NOMO-1 treated with DMSO at 0.1 percent for 48 hours (cell line): ENCODE measurements at regions not wholly inside any gene's neighbourhood (a gene's known extent, or its start where the extent isn't known, plus 50 kb on each side); places are given as distances from the start of the nearest gene placed in this dataset.

Experiments used
- DNase-seq: peaks from one replicate; lab custom pipeline; 2025; ENCODE audit not compliant: unreplicated experiment; lab: John Stamatoyannopoulos, UW

DNA sequence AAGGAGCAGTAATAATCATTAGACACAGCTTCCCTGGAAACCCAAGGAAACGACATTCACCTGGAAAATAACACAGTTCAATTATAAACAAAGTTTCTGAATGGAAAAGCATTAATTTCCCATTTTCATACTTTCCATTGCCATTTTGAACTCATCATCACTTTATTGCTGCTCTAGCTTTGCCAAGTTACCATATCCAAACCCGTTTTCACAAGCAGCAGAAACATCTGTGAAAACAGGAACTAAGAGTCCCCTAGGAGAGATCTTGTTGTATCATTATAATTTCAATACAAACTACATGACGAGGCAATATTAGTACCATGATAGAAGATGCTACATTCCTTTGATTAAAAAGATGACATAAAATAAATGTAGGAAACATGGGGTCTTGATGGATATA is 597.0 kb upstream of the NRXN1 start:
- no peak for DNase-seq

DNA sequence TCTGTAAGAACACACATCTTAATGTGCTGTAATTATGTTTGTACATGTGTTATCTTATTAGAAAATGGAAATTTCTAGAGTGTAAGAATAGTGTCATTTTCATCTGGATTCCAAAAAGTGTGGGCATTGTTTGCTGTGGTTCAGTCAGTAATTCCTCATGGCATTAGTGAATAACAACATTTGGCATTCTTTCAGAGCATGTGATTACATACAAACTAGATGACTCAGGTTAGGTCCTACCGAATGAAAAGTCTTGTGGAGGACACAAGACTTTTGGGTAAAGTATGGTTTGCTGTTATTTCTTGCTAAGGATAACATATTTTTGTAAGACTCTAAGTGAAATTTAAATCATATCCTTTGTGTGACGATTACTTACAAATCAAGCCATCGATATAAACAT is 593.1 kb upstream of the NRXN1 start:
- no peak for DNase-seq

DNA sequence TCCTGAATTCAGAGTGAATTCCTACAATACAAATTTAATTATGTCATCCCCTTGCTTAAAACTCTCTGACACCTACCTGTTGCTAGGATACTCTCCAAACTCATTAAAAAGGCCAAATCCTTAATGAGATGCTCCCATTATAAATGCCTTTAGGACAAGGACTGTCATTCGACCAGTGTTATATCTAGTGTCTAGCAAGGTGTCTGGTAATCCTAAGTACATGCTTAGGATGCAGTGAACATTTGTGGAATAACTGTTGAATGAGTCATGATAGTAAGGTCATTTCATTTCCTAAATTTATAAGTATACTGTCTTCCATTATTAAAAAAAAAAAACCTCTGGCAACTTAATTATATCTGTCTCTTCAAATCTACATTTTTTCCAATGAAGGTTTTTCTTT is 588.9 kb upstream of the NRXN1 start:
- DNase-seq: no peak

DNA sequence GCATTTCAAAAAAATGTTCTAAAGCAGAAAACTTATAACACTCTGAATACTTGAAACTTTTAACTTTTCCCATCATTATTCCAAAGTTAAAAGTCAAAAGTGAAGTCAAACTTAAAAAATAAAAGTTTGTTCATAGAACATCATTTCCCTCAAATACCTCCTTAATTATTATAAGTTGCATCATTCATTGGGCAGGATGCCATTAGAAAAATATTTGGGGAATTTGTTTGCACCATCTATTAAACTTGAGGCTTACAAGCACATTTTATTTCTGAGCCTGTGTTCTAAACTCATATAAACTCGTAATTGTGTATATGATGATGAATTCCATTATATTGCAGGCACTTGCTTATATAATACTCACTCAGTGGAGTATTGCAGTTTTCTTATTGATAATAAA is 588.0 kb upstream of the NRXN1 start:
- DNase-seq: no peak

DNA sequence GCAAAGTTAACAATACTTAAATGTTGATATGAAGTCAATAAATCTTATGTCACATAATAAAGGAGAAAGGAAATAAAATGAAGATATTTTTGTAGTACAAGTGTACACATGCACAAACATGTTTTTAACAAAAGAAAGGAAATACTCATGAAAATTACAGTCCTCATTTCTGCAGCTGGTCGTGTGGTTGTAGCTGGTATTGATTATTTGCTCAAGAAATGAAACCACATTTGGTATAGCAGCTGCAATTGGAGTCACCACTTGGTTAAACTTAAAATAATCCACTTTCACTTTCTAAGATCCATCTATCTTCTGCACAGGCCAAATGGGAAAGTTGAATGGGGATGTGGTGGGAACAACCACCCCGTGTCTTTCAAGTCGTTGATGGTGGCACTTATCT is 580.5 kb upstream of the NRXN1 start:
- DNase-seq: no peak

DNA sequence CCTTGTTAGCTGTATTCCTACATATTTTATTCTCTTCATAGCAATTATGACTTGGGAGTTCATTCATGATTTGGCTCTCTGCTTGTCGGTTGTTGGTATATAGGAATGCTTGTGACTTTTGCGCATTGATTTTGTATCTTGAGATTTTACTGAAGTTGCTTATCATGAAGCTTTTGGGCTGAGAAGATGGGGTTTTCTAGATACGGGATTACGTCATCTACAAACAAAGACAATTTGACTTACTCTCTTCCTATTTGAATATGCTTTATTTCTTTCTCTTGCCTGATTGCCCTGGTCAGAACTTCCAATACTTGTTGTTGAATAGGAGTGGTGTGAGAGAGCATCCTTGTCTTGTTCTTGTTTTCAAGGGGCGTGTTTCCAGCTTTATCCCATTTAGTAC is 569.8 kb upstream of the NRXN1 start:
- DNase-seq: no peak

DNA sequence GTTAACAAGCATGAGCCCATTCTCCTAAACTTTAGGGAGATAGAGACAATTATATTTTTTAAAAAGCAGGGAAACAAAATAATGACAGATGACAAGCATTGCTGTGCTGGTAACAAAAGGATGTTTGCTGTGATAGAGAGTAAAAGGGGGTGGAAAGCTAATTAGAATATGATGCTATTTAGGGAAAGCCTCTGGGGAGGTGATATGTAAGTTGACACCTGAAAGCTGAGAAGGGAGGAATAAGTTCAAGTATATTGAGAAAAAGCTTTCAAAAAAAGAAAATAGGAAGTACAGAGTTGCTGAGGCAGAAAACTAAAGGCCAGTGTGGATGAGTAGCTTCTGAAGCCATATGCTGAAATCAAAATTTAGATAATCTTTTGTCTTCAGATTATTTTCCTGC is 565.2 kb upstream of the NRXN1 start:
- no peak for DNase-seq

DNA sequence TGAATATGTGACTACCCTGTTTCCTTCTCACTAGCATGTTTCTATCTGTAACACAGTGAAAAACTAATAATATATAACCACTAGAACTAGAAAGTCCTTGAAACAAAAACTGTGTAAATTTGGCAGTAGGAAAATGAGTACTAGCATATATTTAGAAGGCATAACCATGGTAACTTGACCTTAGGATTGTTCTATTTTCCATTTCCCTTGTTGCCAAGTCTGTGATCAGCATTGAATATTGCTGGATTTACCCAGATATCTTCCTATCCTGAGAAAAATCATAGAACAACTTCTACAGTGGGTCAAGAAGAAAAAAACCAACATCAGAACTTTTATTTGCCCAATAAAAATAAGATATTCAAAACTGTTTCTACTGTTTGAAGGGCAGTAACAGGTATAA is 563.9 kb upstream of the NRXN1 start:
- no peak for DNase-seq

DNA sequence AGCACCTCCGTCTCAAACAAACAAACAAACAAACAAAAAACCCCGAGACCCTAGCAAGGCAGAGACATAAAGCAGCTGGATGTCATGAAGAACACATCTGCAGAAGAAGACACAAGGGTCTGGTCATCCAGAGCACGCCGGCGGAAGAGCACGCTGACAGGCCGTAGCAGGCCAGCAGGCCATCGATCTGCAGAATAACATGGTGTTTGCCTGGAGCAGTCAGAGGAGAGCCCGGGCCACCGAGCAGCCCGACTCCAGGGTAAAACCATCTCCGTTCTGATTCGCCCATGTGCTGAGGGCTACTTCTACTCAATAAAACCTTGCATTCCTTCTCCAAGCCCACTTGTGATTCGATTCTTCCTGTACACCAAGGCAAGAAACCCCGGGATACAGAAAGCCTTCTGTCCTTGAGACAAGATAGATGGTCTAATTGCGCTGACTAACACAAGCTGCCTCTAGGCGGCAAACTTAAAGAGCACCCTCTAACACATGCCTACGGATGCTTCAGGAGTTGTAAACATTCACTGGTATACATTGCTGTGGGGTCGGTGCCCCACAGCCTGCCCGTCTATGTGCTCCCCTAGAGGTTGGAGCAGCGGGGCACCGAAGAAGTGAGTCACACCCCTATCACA is 549.8 kb upstream of the NRXN1 start:
- no peak for DNase-seq

DNA sequence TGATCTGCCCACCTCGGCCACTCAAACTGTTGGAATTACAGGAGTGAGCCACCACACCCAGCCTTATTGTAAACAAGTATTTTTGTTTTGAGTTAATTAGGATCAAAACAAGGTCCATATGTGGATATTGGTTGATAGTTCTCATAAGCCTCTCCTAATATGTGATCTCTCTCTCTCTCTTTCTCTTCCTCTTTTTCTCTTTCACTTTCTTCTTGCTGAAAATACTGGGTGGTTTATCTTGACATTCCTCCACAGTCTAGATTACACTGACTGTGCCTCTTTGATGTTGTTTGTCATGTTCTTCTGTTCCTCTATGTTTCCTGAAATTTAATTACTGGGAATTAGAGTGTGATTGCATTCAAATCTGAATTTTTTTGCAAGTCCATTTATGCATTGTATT is 547.5 kb upstream of the NRXN1 start:
- DNase-seq: no peak

DNA sequence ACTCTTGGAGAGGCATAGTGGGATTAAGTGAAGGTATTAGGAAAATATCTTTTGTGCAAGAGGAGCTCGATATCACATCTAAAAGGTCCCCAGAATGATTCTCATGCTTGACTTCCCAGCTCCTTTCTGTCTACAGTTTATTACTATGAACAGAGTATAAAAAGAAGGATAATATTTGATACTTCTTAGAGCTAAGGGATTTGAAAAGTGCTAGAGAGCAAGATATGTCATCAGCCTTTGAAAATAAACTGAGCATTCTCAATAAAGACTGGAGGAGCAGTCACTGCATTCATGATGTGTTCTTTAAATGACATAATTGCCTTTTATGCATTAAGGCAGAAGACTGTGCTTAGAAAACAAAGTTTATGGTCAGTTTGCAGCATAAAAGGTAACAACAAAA is 543.2 kb upstream of the NRXN1 start:
- no peak for DNase-seq

DNA sequence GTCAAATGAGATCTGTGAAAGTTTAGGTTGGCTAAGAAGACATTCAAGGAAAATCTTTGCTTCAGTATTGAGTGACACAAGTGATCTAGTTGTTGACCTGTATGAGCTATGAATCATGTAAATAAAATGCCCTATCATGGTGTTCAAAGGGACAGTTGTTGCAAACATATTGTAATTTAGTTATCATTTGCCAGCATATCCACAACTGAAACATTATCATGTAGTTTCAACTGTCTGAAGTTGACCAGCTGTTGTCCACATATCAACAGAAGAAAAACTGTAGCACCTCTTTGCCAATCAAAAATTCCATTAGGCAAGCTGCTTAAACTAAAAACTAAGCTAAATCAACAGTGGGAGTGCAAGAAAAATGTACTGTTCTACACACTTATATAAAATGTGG is 527.1 kb upstream of the NRXN1 start:
- no peak for DNase-seq

DNA sequence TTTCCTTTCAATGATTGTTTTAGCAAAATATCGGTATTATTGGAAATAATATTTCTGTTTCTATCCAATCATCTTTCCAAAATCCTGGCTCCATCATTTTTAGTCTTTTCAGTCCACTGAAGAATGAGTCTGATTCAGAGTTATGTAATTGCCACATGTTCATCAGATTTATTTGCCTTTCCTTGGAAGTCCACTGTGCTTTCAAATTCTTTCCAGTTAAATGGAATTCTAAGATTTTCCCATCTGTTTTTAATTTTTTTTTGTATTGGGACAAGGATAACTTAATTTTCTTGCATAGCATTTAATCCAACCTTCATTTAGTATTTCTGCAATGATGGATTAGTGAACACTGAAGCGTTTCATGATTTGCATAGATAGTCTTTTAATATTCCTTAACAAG is 521.5 kb upstream of the NRXN1 start:
- DNase-seq: no peak

DNA sequence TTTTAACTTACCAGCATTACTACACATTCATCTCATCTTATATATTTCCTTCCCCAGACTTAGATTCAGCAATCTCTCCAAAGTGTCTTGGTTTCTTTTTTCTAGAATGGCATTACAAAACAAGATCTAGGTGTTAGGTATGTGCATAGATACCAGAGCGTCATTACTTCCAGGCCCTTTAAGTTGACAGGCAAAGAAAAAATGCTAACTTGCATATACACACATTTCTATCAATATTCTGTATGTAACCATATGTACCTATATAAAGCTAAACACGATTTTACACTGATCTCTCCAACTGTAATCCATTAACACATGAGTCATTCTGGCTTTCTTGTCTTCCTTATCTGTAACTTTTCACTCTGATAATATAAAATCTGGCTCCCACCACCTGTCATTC is 503.8 kb upstream of the NRXN1 start:
- no peak for DNase-seq

DNA sequence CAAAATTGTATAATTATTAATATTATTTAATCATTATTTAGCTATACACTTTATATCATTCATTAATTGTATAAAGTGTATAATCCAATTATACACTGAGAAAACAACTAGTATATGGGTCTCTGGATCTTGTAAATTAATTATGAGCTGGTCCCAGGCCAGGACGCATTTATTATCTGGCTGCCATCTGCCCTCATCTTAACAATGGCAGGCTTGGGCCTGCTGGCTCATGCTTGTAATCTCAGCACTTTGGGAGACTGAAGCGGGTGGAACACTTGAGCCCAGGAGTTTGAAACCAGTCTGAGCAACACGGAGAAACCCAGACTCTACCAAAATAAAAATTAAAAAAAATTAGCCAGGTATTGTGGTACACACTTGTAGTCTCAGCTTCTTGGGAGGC is 502.2 kb upstream of the NRXN1 start:
- no peak for DNase-seq

DNA sequence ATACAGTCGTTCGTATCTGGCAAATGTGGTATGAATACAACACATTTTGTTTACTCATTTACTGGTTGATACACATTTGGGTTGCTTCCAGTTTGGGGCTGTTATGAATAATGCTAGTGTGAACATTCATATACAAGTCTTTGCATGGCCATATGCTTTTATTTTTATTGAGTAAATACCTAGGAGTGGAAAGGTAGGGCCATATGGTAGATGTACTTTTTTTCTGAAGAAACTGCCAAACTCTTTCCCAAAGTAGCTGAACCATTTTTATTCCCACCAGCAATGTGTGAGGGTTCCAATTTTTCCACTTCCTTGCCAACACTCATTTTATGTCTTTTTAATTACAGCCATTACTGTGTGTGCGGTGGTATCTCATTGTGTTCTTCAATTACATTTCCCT is 496.2 kb upstream of the NRXN1 start:
- DNase-seq: no peak

DNA sequence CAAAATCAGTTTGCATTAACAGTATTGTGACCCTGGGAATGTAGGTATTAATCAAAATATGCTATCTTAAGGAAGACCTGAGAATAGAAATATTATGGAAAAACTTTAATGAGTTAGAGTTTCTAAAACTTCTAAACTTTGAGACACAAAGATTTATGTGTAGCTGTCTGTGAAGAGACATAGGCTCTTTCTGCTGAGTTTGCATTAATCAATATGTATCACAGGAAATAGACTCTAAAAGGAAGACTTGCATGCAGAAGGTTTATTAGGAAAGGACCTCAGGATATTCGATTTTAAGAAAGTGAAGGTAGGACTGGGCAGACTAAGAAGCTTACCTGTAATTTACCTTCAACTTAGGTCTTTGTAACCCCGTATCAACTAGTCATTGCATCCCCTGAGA is 494.8 kb upstream of the NRXN1 start:
- DNase-seq: no peak

DNA sequence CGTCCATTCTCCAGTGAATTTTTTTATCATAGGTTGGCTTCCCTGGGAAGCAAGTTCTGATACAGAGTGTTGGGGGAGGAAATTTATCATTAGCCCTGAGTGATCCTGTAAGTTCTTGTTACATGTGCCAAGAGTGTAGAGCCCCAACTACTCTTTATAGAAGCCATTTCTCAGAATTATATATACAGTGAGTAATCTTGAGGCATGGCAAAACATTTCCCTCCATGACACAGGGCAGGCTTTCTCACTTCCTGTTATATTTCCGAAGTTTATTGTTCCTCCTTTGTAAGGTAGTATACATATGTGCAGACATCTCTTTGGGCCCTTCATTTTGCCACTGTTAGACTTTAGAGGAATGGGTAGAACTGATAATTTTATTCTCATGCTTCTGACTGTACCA is 484.7 kb upstream of the NRXN1 start:
- peak; percentile 5 for DNase-seq

DNA sequence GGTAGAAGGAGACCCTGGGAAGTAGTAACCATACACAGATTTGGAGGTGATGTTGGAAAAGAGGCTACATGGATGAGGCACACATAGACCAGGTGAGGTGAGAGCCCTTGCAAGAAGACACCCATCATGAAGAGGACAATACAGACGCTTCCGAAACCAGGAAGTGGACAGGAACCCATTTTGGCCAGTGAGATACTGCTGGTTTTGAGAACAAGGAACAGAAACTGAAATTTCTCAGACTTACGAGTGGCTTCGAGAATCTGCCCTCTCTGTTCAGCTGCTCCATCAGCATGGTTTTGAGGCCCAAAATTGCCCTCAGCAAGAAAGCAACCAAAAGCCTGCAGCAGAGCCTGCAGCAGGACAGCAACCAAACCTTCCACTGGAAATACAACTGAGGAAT is 479.1 kb upstream of the NRXN1 start:
- DNase-seq: peak; percentile 76

DNA sequence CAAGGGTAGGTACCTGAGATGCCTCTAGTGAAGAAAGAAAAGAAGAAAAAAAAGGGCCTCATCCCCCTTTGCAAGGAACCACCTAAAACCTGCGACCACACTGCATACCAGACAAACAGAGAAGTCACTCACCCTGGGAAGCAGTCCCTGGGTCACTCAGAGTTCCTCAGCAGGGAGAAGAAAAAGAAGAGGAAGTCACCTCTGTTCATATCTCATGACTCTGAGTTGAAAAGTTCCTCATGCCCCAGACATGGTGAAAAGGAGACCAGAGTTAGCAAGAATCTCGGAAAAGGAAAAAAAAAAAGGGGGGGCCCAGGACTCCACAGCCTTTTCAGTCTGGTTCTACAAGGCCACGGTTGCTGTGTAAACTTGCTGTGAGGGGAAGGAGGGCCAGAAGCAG is 478.4 kb upstream of the NRXN1 start:
- DNase-seq: peak; percentile 48

DNA sequence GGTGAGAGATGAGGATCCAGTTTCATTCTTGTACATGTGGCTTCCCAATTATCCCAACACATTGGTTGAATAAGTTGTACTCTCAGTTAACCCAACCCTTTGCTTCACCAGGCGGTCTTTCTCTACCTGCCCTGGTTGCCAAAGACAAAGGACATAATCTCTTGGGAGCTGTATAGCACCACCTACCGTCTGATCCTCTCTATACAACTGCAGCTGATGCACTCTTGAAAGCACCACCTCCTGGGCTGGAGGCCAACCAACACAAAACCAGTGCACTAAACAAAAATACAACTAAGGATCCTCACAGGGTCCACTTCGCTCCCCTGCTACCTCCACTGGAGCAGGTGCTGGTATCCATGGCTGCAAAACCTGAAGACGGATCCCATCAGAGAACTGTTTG is 473.6 kb upstream of the NRXN1 start:
- no peak for DNase-seq

DNA sequence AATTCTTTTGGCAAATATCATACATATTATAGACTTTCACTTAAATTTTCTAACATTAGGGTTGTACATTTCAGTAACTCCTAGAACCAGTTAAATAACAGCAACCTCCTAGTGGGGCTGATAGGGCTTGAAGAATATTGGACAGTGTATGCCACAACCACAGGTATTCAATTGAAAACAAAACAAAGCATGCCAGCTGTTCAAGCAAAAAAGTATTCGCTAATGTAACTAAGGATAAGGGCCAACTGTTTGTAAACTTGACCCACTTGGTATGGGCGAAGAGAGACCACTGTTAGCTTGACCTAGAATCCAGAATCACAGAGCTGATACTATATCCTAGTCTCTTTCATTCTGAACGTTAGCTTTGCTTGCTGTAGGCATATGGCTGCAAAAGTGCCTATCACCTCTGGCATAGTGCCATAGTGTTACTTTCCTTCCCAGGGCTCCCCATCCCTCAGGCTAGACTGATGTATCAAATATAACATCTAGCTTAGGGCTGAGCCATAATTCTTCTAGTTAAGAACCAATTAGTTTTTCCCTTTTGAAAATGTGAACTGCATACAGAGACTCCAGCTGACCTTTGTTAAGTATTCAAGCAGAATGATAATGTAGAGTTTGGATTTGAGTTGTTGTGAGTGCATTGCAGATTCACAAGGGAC is 458.8 kb upstream of the NRXN1 start:
- DNase-seq: no peak

DNA sequence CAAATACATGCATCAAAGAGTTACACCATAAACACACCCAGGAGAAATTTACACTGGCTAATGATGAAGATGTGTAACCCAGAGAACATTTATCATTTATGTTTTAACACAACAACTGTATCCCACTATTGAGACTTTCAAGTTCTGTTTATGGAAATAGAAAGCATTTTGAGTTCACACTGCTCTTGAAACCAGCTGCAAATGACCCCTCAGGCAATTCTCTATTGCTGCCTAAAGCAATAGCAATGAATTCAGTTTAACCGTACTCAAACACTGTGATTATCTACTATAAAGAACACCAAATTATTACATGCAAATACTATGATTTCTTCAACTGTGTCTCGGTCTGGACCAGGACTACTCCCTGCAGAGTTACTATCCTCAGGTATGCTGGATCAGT is 452.7 kb upstream of the NRXN1 start:
- DNase-seq: no peak
